GM12872 (cell line): ENCODE measurements at regions not wholly inside any gene's neighbourhood (a gene's known extent, or its start where the extent isn't known, plus 50 kb on each side); places are given as distances from the start of the nearest gene placed in this dataset.

Experiments used
- CTCF ChIP-seq: IDR thresholded peaks from 3 replicates; pipeline ENCODE4 v1.5.1; 2011; ENCODE audit warnings: low read depth, mild to moderate bottlenecking, low read length, moderate library complexity; ENCODE audit not compliant: insufficient read depth

- no peak for TF ChIP-seq CTCF
Observed at GRCh38 chr9:17004500-17004899, 130.3 kb upstream of the CNTLN start.

GRCh38 chr9:17003576-17004240 lies 131.1 kb upstream of the CNTLN start:
- TF ChIP-seq CTCF: no peak

DNA sequence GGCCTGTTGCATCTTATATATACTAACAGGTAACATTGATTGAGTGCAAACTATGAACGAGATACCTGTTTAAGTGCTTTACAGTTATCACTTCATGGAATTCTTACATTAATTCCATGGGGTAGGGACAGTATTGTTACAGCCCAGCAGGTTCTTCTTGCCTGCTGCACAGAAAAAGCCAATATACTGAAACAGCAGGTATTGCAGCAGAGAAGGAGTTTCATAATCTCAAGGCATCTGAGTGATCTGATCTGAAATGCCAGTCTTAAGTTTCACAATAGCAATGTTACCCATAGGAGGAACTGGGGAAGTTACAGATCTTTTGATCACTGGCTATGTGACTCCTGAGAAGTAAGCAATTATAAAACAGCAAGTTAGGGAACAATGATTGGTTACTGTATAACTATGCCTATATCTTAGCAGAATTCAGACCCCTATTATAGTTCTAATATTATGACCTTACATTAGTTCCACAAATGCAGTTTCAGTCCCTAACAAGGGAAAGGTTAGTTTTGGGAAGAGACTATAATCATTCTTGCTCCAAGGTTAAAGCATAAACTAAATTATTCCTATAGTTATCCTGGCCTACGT lies 126.5 kb upstream of the BNC2 start:
- TF ChIP-seq CTCF: no peak

GRCh38 chr9:16992138-16992537 lies 121.7 kb upstream of the BNC2 start:
- TF ChIP-seq CTCF: no peak

DNA sequence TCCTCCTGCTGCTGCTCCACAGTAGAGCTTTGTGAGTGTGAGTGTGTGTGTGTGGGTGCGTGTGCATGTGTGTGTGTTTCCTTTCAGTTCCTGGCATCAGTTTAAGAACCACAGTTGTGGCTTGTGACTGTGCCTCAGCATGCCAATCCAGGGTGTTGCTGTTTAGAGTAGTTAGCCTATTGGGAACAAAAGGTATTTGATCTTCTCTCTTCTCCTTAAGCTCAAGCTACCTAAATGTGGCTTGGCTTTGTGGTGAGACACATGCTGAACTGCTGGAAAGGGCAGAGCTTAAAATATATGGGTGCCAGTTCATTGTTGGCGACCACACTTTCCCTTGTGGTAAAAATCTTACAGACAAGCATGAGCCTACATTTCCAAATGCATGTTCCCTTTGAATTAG lies 116.6 kb upstream of the BNC2 start:
- TF ChIP-seq CTCF: no peak

GRCh38 chr9:16986556-16986955 lies 116.1 kb upstream of the BNC2 start:
- TF ChIP-seq CTCF: no peak

DNA sequence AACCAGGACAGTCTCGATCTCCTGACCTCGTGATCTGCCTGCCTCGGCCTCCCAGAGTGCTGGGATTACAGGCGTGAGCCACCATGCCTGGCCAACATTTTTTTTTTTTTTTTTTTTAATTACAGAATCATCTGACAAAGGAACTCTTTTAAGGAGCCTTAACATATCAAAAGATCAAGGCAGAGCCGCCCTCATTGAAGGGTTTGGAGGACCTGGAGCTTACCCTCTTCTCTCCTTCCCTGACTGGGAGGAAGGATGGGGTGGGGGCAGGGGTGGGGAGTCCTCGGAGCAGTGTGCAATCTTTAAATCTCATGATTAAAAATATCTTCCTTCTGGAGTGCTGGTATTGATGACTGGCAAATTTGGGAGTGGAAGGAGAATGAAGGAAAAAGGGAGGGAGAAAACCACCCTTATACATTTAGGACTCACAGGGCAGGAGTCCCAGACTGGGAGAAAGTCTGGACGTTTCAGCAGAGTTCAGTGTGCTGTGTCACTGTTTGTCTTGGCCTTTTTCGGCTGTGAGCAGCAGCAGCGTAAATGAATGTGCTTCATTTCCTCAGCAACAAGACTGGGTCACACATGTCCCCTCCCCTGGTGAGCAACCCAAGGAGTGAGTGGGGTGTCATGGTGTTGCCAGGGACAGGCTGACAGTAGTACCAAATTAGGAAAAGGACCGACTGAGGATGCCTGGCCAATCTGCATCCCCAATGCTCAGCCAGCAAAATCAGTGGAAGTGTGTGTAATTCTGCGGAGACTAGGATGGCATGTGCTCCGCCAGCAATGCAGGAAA lies 115.3 kb upstream of the BNC2 start:
- no peak for TF ChIP-seq CTCF
